ENCODE measurements at regions not wholly inside any gene's neighbourhood (a gene's known extent, or its start where the extent isn't known, plus 50 kb on each side); places are given as distances from the start of the nearest gene placed in this dataset.

DNA sequence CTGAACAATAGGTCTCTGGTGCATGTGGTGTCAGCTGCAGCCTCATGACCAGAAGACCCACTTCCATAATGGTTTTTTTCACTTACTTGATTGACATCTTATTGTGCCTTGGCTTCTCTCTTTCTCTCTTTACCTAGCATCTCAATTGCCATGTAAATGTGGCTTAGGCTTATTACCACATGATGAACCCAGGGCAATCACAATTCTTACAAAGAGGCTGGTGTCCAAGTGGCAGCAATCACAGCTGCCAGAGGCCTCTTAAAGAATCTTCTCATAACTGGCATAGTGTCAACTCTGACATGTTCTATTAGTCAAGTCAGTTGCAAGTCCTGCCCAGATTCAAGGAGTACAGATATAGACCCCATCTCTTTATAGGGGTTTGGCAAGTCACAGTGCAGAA is 1224.8 kb downstream of the SUCLG1 start:
- DNase-seq, result no peak
- Histone ChIP-seq H3K27me3 (no peaks in the 10 kb centered on the region), H3K4me1 (ENCODE audit: insufficient read depth) (no peaks in the 10 kb centered on the region), H3K36me3 (no peaks in the 10 kb centered on the region), H3K9me3 (no peaks in the 10 kb centered on the region), H3K27ac (no peak overlapping the region), H3K4me3 (no peak overlapping the region)
- intact Hi-C loops (cut with DNase I), result no loop called here
- TF ChIP-seq EP300 (IDR thresholded peaks at IDR 0.05) (no peak), POLR2A (IDR thresholded peaks at IDR 0.05) (no peak)
- TF ChIP-seq, protein P1, sequence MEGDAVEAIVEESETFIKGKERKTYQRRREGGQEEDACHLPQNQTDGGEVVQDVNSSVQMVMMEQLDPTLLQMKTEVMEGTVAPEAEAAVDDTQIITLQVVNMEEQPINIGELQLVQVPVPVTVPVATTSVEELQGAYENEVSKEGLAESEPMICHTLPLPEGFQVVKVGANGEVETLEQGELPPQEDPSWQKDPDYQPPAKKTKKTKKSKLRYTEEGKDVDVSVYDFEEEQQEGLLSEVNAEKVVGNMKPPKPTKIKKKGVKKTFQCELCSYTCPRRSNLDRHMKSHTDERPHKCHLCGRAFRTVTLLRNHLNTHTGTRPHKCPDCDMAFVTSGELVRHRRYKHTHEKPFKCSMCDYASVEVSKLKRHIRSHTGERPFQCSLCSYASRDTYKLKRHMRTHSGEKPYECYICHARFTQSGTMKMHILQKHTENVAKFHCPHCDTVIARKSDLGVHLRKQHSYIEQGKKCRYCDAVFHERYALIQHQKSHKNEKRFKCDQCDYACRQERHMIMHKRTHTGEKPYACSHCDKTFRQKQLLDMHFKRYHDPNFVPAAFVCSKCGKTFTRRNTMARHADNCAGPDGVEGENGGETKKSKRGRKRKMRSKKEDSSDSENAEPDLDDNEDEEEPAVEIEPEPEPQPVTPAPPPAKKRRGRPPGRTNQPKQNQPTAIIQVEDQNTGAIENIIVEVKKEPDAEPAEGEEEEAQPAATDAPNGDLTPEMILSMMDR (IDR thresholded peaks at IDR 0.05), result no peak

DNA sequence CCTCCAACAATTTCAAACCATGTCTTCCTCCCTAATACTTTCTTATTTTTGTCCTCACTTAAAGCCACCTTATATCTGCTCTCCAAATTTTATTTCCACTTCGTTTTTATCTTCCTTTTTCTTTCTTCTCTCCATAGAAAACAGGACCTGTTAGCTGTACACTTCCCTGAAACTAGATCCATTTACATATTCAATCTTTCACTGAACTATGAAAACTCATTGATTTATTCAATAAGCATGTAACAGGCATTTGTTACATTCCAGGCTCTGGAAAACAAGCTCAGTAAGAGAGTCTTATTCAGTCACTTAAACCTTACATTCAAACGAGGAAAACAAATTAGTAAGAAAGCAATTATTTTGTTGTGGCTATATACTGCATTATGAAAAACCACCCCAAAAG is 1225.3 kb downstream of the SUCLG1 start:
- TF ChIP-seq POLR2A (IDR thresholded peaks at IDR 0.05) (no peak), EP300 (IDR thresholded peaks at IDR 0.05) (no peak)
- TF ChIP-seq, protein P1 (IDR thresholded peaks at IDR 0.05), result no peak

DNA sequence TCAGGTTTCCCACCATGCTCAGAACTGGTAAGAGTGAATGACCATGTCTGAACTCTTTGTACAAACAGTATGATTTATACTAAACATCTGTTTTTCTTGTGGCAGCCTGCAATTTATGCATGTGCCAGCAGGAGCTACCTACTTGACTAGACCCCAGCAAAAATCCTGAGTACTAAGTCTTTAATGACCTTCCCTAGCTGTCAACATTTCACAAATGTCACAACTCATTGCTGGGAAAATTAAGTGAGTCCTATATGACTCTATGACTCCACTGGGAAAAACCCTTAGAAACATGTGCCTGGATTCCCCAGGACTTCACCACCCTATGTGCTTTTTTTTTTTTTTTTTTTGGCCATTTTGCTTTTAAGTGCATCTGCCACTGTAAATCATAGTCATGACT is 1225.8 kb downstream of the SUCLG1 start:
- TF ChIP-seq, protein P1 (IDR thresholded peaks at IDR 0.05), result no peak
- TF ChIP-seq EP300 (IDR thresholded peaks at IDR 0.05) (no peak), POLR2A (IDR thresholded peaks at IDR 0.05) (no peak)
- H3K9me3 ChIP-seq, result no peaks in the 10 kb centered on the region

More for the DNA sequence above, 1225.3 kb downstream of the SUCLG1 start:
- no peaks in the 10 kb centered on the region for H3K27me3 ChIP-seq
- no peak overlapping the region for H3K27ac ChIP-seq
- intact Hi-C loops (cut with DNase I), result no loop called here
- no peaks in the 10 kb centered on the region for H3K36me3 ChIP-seq
- no peak for DNase-seq
- no peak overlapping the region for H3K4me3 ChIP-seq
- WGBS, 3 donors, result 47 to 64% (median 52%) methylated on average over 2 of the region's 2 CpGs
- no peaks in the 10 kb centered on the region for H3K4me1 ChIP-seq (ENCODE audit: insufficient read depth)
- H3K9me3 ChIP-seq, result no peaks in the 10 kb centered on the region

DNA sequence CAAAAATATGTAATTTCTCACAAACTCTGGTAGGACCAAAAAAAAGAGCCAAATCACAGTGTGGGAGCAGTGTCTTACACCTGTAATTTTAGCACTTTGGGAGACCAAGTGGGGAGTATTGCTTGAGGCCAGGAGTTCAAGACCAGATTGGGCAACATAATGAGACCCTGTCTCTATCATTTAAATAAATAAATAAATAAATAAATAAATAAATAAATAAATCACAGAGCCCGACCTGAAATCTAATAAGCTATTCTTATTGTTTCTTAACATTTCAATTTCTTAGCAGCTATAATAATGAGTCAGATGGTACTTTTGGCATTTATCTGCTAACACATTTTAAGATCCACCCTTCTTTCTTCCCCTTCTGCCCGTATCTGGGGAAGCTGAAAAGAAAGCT is 1229.6 kb downstream of the SUCLG1 start:
- intact Hi-C loops (cut with DNase I), result no loop called here
- Histone ChIP-seq H3K4me3 (no peak overlapping the region), H3K27me3 (no peaks in the 10 kb centered on the region), H3K9me3 (no peaks in the 10 kb centered on the region), H3K36me3 (no peaks in the 10 kb centered on the region), H3K4me1 (ENCODE audit: insufficient read depth) (no peaks in the 10 kb centered on the region), H3K27ac (no peak overlapping the region)
- 72 to 80% (median 76%) methylated on average over 2 of the region's 2 CpGs for WGBS, 3 donors
- DNase-seq, result no peak
- TF ChIP-seq EP300 (IDR thresholded peaks at IDR 0.05) (no peak), POLR2A (IDR thresholded peaks at IDR 0.05) (no peak)
- TF ChIP-seq, protein P1 (IDR thresholded peaks at IDR 0.05), result no peak

More for the DNA sequence above, 1225.8 kb downstream of the SUCLG1 start:
- no peak overlapping the region for H3K27ac ChIP-seq
- H3K4me1 ChIP-seq (ENCODE audit: insufficient read depth), result no peaks in the 10 kb centered on the region
- no peaks in the 10 kb centered on the region for H3K27me3 ChIP-seq
- no peak for DNase-seq
- intact Hi-C loops (cut with DNase I), result no loop called here
- H3K4me3 ChIP-seq, result no peak overlapping the region
- H3K36me3 ChIP-seq, result no peaks in the 10 kb centered on the region

Data from ovary (tissue), 7 donors.